ENCODE measurements at regions not wholly inside any gene's neighbourhood (a gene's known extent, or its start where the extent isn't known, plus 50 kb on each side); places are given as distances from the start of the nearest gene placed in this dataset.

DNA sequence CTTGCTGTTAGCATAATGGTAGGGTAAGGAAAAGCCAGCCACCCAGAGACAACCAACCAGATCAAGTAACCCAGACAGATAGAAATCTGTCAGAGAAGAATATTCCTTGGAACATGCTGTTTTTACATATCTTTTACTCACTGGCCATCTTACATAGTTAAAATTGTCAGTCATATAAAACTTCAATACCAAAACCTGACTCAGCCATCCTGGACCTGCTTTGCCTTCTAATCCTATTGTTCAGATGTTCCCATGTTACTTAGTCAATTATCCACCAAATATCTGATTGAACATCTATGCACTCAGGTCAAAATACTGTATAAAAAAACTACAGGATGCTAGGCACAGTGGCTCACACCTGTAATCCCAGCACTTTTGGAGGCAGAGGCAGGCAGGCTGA lies 466.5 kb upstream of the NRP1 start:
- Mint-ChIP-seq H3K36me3 (ENCODE audit: insufficient read depth) (peaks cover 2% of the 10 kb centered on the region), H3K9me3 (no peaks in the 10 kb centered on the region), H3K27ac (no peak overlapping the region), H3K4me1 (ENCODE audit: low read depth in 2 of 2) (no peaks in the 10 kb centered on the region), H3K27me3 (no peaks in the 10 kb centered on the region), H3K4me3 (no peak overlapping the region)
- ATAC-seq (replicated peaks) (no peak), DNase-seq (no peak)

DNA sequence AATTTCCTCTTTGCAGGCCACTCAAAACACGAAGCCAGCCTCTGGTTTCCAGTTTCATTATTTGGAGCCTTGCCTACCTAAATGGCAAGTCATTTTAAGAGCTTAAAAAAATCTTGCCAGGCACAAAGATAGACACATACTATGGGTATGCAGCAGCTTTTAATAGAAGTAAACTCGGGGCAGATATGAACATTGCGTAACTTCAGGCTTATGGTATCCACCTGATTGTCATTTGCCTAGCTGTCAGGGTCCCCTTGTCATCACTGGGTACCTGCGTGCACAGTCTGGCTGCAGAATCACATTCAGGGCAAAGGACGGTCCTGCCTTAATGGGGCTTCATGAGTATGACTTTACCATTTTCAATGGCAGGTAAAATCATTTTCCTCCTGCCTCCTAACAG lies 466.1 kb upstream of the NRP1 start:
- DNase-seq (no peak), ATAC-seq (replicated peaks) (no peak)
- Mint-ChIP-seq H3K4me1 (ENCODE audit: low read depth in 2 of 2) (no peaks in the 10 kb centered on the region), H3K9me3 (no peaks in the 10 kb centered on the region), H3K36me3 (ENCODE audit: insufficient read depth) (peaks cover 2% of the 10 kb centered on the region), H3K4me3 (no peak overlapping the region), H3K27me3 (no peaks in the 10 kb centered on the region), H3K27ac (no peak overlapping the region)

DNA sequence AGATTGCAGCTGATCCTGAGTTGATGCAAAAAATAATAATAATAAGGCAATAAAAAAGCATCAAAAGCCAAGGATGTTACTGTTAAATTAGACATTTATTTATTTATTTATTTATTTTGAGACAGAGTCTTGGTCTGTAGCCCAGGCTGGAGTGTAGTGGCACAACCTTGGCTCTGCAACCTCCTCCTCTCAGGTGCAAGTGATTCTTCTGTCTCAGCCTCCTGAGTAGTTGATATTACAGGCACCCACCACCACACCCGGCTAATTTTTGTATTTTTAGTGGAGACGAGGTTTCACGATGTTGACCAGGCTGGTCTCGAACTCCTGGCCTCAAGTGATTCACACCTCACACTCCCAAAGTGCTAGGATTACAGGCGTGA lies 465.5 kb upstream of the NRP1 start:
- Mint-ChIP-seq H3K27ac (no peak overlapping the region), H3K27me3 (no peaks in the 10 kb centered on the region), H3K4me3 (no peak overlapping the region), H3K36me3 (ENCODE audit: insufficient read depth) (no peaks in the 10 kb centered on the region), H3K4me1 (ENCODE audit: low read depth in 2 of 2) (no peaks in the 10 kb centered on the region), H3K9me3 (no peaks in the 10 kb centered on the region)
- DNase-seq, result no peak
- ATAC-seq (replicated peaks), result no peak

DNA sequence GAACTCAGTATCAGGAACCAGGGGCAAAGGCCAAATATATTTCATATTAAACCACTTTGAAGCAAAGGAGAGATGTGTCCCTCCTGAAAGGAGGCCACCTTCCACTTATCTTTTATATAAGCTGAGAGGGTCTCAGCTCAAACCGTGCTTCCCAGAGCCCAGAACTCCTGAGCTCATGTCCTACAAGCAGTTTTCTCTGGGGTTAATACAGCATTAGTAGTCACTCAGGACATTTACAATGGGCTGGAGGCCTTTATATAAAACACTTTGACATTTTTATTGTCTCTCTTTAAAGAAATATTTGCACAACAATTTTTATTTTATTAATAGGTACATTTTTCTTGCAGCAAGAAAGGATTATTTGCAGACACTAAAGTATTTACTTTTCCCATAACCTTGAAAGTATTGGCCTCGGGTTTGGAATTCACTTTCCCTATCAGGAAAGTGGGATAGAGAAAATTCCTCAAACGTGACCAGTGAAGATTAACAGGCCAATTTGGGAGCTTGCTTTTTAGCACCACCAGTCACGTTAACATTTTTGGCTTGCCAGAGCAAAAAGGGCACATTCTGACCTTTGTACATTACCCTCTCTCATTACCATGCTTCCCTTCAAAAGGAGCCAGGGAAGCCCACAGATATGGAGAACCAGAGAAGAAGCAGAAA lies 464.9 kb upstream of the NRP1 start:
- Mint-ChIP-seq H3K4me3 (no peak overlapping the region), H3K9me3 (no peaks in the 10 kb centered on the region), H3K27me3 (no peaks in the 10 kb centered on the region), H3K36me3 (ENCODE audit: insufficient read depth) (no peaks in the 10 kb centered on the region), H3K27ac (no peak overlapping the region), H3K4me1 (ENCODE audit: low read depth in 2 of 2) (no peaks in the 10 kb centered on the region)
- ATAC-seq (replicated peaks), result no peak
- no peak for DNase-seq

DNA sequence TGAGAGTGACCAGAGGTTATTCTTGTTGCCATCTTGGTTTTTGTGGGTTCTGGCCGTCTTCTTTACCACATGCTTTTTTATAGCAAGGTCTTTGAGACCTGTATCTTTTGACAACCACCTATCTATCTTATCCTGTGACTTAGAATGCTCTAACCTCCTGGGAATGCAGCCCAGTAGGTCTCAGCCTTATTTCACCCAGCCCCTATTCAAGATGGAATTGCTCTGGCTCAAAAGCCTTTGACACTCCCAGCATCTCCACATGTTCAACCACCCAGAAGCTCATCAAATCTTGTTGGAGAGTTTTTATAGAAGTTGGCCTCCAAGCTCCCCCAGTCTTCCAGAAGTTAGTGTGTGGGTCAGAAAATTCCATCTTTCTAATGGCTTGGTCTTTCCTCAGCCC lies 464.3 kb upstream of the NRP1 start:
- no peak overlapping the region for H3K27ac Mint-ChIP-seq
- no peaks in the 10 kb centered on the region for H3K4me1 Mint-ChIP-seq (ENCODE audit: low read depth in 2 of 2)
- no peaks in the 10 kb centered on the region for H3K9me3 Mint-ChIP-seq
- no peaks in the 10 kb centered on the region for H3K27me3 Mint-ChIP-seq
- no peak overlapping the region for H3K4me3 Mint-ChIP-seq
- no peaks in the 10 kb centered on the region for H3K36me3 Mint-ChIP-seq (ENCODE audit: insufficient read depth)
- no peak for ATAC-seq (replicated peaks)
- DNase-seq, result no peak

DNA sequence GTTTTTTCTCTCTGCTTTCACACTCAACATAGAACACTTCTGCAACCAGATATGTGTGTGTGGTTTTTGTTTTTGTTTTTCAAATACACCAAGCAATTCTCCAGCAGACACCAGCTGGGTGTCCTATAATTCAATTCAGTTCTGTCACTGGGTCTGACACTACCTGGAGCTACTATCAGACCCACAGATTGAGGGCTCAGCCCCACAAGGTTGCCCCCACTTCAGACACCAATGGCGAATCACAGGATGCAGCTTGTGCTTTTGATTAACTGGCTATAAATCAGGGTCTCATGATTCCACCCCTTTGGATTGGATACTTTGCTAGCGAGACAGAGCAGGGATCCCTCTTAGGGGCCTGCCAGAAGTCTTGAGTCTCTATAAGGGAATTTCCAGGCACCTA lies 462.2 kb upstream of the NRP1 start:
- no peak overlapping the region for H3K27ac Mint-ChIP-seq

DNA sequence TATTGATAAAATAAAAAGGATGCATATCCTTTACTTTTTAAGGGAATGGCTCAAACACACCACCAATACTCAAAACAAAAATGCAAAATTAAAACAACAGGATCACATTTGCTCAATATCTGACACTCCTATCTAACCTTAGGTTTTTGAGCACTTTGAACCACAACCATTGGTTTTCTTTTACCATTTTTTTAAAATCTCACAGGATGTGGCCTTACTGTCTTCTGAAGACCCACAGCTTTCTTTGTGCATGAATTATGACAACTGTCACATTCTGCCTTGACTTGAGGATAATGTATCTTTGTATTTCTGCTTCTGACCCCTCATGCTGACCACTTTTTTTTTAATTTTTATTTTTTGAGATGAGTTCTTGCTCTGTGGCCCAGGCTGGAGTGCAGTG lies 461.1 kb upstream of the NRP1 start:
- DNase-seq, result no peak
- Mint-ChIP-seq H3K36me3 (ENCODE audit: insufficient read depth) (no peaks in the 10 kb centered on the region), H3K4me1 (ENCODE audit: low read depth in 2 of 2) (no peaks in the 10 kb centered on the region), H3K27ac (no peak overlapping the region), H3K27me3 (no peaks in the 10 kb centered on the region), H3K4me3 (no peak overlapping the region), H3K9me3 (no peaks in the 10 kb centered on the region)
- ATAC-seq (replicated peaks), result no peak

More for the DNA sequence above, 462.2 kb upstream of the NRP1 start:
- Mint-ChIP-seq H3K36me3 (ENCODE audit: insufficient read depth) (no peaks in the 10 kb centered on the region), H3K4me1 (ENCODE audit: low read depth in 2 of 2) (no peaks in the 10 kb centered on the region), H3K9me3 (no peaks in the 10 kb centered on the region), H3K4me3 (no peak overlapping the region), H3K27me3 (no peaks in the 10 kb centered on the region)
- ATAC-seq (replicated peaks) (no peak), DNase-seq (no peak)

DNA sequence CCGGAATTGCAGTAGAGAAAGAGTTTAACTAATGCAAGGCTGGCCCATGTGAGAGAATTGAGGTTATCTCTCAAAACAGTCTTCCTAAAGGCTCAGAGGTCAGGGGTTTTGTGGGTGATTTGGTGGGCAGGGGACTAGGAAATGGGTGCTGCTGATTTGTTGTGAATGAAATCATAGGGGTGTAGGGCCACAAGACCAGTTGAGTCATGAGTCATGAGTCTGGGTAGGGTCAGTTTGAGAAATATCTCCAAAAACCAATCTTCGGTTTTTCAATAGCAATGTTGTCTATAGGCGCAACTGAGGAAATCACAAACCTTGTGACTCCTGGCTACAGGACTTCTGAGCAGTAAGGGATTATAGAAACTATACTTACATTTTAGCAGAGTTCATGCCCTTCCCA lies 460.0 kb upstream of the NRP1 start:
- ATAC-seq (replicated peaks) (no peak), DNase-seq (no peak)
- Mint-ChIP-seq H3K27me3 (no peaks in the 10 kb centered on the region), H3K36me3 (ENCODE audit: insufficient read depth) (no peaks in the 10 kb centered on the region), H3K9me3 (no peaks in the 10 kb centered on the region), H3K27ac (no peak overlapping the region), H3K4me1 (ENCODE audit: low read depth in 2 of 2) (no peaks in the 10 kb centered on the region), H3K4me3 (no peak overlapping the region)

DNA sequence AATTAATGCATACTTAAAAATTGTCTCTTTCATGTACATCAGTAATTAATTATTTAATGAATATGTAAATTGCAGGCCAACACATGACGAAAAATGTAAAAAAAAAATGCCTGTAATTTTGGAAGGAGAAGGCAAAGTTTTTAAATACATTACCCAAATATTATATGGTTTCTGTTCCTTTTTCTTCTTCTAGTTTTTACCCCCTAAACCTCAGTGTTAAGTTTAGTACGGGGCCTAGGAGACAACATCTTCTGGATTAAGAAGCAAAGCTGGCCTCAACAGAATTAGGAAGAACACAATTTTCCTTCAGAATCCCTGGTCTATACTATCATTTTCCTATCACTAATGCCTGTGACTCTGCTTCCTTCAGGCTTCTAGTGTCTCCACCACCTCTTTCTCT lies 459.3 kb upstream of the NRP1 start:
- H3K9me3 Mint-ChIP-seq, result no peaks in the 10 kb centered on the region
- DNase-seq (no peak), ATAC-seq (replicated peaks) (no peak)
- H3K4me3 Mint-ChIP-seq, result no peak overlapping the region
- no peaks in the 10 kb centered on the region for H3K36me3 Mint-ChIP-seq (ENCODE audit: insufficient read depth)
- no peaks in the 10 kb centered on the region for H3K4me1 Mint-ChIP-seq (ENCODE audit: low read depth in 2 of 2)
- no peaks in the 10 kb centered on the region for H3K27me3 Mint-ChIP-seq
- H3K27ac Mint-ChIP-seq, result no peak overlapping the region

DNA sequence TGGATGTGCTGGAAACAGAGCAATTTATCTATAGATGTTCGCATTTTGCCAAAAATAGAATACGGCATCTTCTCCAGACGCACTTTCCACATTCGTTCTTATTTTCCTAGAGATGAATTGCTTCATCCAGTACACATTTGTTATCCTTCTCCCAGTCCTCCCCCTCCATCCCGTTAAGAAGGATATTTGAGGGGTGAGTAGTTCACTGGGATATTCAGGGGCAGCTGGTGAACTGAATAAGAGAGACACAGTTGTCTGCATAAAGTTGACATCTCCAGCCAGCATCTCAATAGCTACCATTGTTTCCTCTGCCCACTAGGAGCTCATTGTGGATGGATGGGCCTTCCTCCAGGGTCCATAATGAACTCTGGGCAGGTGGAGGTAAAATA lies 456.8 kb upstream of the NRP1 start:
- no peaks in the 10 kb centered on the region for H3K9me3 Mint-ChIP-seq
- H3K36me3 Mint-ChIP-seq (ENCODE audit: insufficient read depth), result no peaks in the 10 kb centered on the region
- ATAC-seq (replicated peaks) (no peak), DNase-seq (no peak)
- no peaks in the 10 kb centered on the region for H3K27me3 Mint-ChIP-seq
- no peak overlapping the region for H3K27ac Mint-ChIP-seq
- H3K4me3 Mint-ChIP-seq, result no peak overlapping the region
- H3K4me1 Mint-ChIP-seq (ENCODE audit: low read depth in 2 of 2), result no peaks in the 10 kb centered on the region

DNA sequence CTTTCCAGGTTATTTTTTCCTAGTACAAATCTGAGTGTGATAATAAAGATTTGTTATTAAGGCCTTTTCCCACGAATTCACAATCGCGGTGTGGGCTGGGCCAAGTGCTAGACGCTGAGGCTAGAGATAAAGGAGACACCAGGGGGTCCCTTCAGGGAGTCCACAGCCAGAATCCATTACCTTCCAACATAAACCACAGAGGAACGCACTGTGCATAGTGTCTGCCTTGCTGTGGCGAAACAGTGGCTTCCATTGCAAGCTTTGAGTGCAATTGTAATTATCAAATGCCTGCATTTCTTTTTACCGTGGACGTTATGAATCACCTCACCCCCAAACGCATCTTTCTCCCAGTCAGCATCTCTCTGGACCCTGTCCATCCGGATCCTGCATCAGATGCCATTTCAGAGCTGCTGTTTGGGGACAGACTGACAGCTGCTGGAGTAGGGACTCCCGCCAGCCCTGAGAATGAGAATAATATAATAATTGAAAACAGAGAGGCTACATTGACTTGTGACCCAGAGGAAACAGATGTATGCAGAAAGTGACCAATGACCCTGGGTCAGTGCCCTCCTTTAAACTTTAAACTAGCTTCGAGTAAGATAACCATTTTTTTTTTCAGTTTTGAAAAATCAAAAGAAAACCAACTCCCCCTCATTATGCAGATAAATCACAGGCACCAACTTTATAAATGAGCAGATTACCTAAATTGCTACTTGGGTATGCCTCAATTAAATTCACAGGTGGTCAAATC lies 456.2 kb upstream of the NRP1 start:
- Mint-ChIP-seq H3K27me3 (no peaks in the 10 kb centered on the region), H3K27ac (no peak overlapping the region), H3K36me3 (ENCODE audit: insufficient read depth) (no peaks in the 10 kb centered on the region), H3K4me3 (no peak overlapping the region), H3K4me1 (ENCODE audit: low read depth in 2 of 2) (no peaks in the 10 kb centered on the region), H3K9me3 (peaks cover 0 to under 1% of the 10 kb centered on the region in 2 donors)
- ATAC-seq (replicated peaks) (no peak), DNase-seq (no peak)

DNA sequence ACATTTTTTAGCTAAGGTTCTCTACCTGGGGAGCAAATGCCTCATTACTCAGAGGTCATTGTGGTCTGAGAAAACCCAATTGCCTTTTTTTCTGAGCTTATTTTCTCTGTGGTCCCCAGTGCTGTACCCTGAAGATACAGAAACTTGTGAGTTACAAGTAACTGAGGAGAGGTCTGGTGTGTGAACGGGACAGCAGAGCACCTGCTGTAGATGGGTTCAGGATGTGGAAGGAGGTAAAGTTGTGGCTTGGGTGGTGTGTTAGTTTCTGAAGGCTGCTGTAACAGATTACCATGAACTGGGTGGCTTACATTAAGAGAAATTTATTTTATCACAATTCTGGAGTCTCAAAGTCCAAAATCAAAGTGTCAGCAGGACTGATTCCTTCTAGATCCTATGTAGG lies 449.1 kb upstream of the NRP1 start:
- DNase-seq, result no peak
- no peak for ATAC-seq (replicated peaks)
- Mint-ChIP-seq H3K36me3 (ENCODE audit: insufficient read depth) (no peaks in the 10 kb centered on the region), H3K27ac (no peak overlapping the region), H3K27me3 (peaks cover 8% of the 10 kb centered on the region in 2 donors), H3K9me3 (peaks cover 2 to 7% of the 10 kb centered on the region in 2 donors), H3K4me1 (ENCODE audit: low read depth in 2 of 2) (no peaks in the 10 kb centered on the region), H3K4me3 (no peak overlapping the region)

DNA sequence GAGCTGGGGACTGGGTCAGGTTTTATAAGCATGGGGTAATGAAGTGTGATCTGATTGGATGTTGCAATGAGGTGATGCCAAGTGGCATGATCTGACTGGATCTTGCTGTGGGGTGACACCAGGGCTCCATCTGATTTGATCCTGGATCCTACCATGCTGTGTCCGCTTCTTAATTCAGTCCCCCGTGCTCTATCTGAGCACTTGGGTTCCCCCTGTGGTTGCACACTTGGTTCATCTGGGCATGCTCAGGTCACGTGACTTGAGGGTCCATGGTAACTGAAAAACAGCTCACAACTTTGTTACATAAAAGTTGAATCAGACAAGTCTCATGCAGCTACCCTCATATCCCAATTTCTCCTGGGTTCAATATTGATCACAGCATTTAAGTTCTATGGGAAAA lies 448.6 kb upstream of the NRP1 start:
- H3K4me1 Mint-ChIP-seq (ENCODE audit: low read depth in 2 of 2), result no peaks in the 10 kb centered on the region
- no peak overlapping the region for H3K27ac Mint-ChIP-seq
- no peak for ATAC-seq (replicated peaks)
- H3K9me3 Mint-ChIP-seq, result peaks cover 2 to 7% of the 10 kb centered on the region in 2 donors
- H3K27me3 Mint-ChIP-seq, result peaks cover 8% of the 10 kb centered on the region in 2 donors
- no peaks in the 10 kb centered on the region for H3K36me3 Mint-ChIP-seq (ENCODE audit: insufficient read depth)
- DNase-seq, result no peak
- no peak overlapping the region for H3K4me3 Mint-ChIP-seq

DNA sequence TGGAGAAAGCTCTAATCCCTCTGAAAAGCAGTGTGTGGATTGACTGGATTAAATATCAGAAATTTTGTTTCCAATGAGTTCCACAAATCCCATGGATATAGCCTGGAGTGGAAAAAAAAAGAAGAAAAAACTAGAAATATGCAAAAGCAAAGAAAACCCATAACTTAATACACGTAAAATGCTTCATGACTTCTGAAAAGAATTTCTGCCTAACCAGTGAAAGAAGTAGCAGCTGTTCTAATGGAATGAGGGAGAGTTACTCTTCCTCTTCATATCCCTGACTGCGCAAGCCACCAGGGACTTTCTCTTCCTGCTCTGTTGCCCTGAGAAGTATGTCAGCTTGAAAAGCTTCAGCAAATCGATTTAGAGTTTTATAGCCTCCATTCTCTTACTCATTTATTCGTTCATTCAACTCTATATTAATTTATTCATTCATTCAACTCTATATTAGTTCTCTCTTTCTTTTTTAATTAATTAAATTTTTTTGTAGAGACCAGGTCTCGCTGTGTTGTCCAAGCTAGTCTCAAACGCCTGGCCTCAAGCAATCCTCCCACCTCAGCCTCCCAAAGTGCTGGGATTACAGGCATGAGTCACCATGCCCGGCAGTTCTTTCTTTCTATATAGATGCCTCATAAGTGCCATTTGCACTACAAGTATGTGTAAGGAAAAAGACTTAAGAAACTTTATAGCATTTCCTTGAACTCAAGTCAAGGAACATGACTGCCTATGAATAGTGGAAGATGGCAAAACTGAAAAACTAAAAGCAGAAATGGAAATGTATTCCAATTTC lies 447.3 kb upstream of the NRP1 start:
- H3K36me3 Mint-ChIP-seq (ENCODE audit: insufficient read depth), result no peaks in the 10 kb centered on the region
- peaks cover 2 to 7% of the 10 kb centered on the region in 2 donors for H3K9me3 Mint-ChIP-seq
- H3K27ac Mint-ChIP-seq, result no peak overlapping the region
- DNase-seq (no peak), ATAC-seq (replicated peaks) (no peak)
- H3K4me1 Mint-ChIP-seq (ENCODE audit: low read depth in 2 of 2), result no peaks in the 10 kb centered on the region
- no peak overlapping the region for H3K4me3 Mint-ChIP-seq
- H3K27me3 Mint-ChIP-seq, result peaks cover 8% of the 10 kb centered on the region in 2 donors

Measured in effector memory CD8-positive, alpha-beta T cell (primary cell).